HEK293 (cell line): ENCODE measurements at regions not wholly inside any gene's neighbourhood (a gene's known extent, or its start where the extent isn't known, plus 50 kb on each side); places are given as distances from the start of the nearest gene placed in this dataset.

ENCODE experiments used
- CTCF ChIA-PET: fragments of 350-600 bp; formaldehyde crosslinking; extraction: SDS; loops from one replicate; lab custom pipeline; 2021; ENCODE audit warnings: antibody characterized with exemption; lab: Yijun Ruan, JAX
- POLR2A ChIA-PET: fragments of 300-600 bp; formaldehyde crosslinking; extraction: SDS; loops from one replicate; lab custom pipeline; 2020; ENCODE audit warnings: antibody characterized with exemption, inconsistent platforms; lab: Yijun Ruan, JAX
- H3K27ac ChIP-seq: fragments of 200-500 bp; sonication (Bioruptor generic); 2 replicates; pipeline ENCODE4 v1.5.1; 2014; ENCODE audit warnings: low read depth, low read length, control low read depth, inconsistent platforms; ENCODE audit errors: extremely low read depth
- H3K36me3 ChIP-seq, 2 experiments: fragments of 200-500 bp in 1 of 2; sonication (Bioruptor generic) in 1 of 2; 1 replicate in 1 of 2; 2 replicates in 1 of 2; pipeline ENCODE4 v1.5.1; 2014 to 2017; ENCODE audit warnings: inconsistent platforms in 2 of 2, low read length in 2 of 2; ENCODE audit not compliant: control insufficient read depth in 2 of 2, insufficient read depth in 1 of 2
- H3K4me1 ChIP-seq: fragments of 200-500 bp; sonication (Bioruptor generic); 2 replicates; pipeline ENCODE4 v1.5.1; 2014; ENCODE audit warnings: mild to moderate bottlenecking, low read length, inconsistent platforms; ENCODE audit not compliant: control insufficient read depth, insufficient read depth
- H3K4me3 ChIP-seq: 2 replicates; pipeline ENCODE4 v1.5.1; 2011; ENCODE audit warnings: low read depth, mild to moderate bottlenecking, control low read depth, low read length, moderate library complexity
- H3K9me3 ChIP-seq: fragments of 200-500 bp; sonication (Bioruptor generic); 2 replicates; pipeline ENCODE4 v1.5.1; 2014; ENCODE audit warnings: low read depth, low read length, inconsistent platforms; ENCODE audit not compliant: control insufficient read depth, insufficient read depth
- CTCF ChIP-seq: fragments of 450-650 bp; formaldehyde crosslinking; IDR thresholded peaks from 2 replicates; pipeline ENCODE4 v1.5.1; 2016; ENCODE audit warnings: missing biosample characterization, missing genetic modification characterization
- REST ChIP-seq: fragments of 450-650 bp; formaldehyde crosslinking; IDR thresholded peaks from 2 replicates; pipeline ENCODE4 v1.5.1; 2016; ENCODE audit warnings: missing biosample characterization, missing genetic modification characterization
- SCRT1 ChIP-seq: fragments of 450-650 bp; formaldehyde crosslinking; IDR thresholded peaks from 2 replicates; pipeline ENCODE4 v1.5.1; 2016; ENCODE audit warnings: missing biosample characterization, missing genetic modification characterization, borderline replicate concordance
- ZBTB11 ChIP-seq: fragments of 450-650 bp; formaldehyde crosslinking; conservative IDR thresholded peaks from 2 replicates; pipeline ENCODE4 v1.5.1; 2016; ENCODE audit warnings: low read depth, missing biosample characterization, missing genetic modification characterization
- ZNF10 ChIP-seq: fragments of 450-650 bp; formaldehyde crosslinking; IDR thresholded peaks from 2 replicates; pipeline ENCODE4 v1.5.1; 2017; ENCODE audit warnings: missing biosample characterization, missing genetic modification characterization
- ZNF280D ChIP-seq: fragments of 450-650 bp; formaldehyde crosslinking; IDR thresholded peaks from 2 replicates; pipeline ENCODE4 v1.5.1; 2016; ENCODE audit warnings: missing biosample characterization, missing genetic modification characterization
- ZNF335 ChIP-seq: fragments of 450-650 bp; formaldehyde crosslinking; conservative IDR thresholded peaks from 2 replicates; pipeline ENCODE4 v1.5.1; 2016; ENCODE audit warnings: missing biosample characterization, missing genetic modification characterization
- ZNF707 ChIP-seq: fragments of 450-650 bp; formaldehyde crosslinking; IDR thresholded peaks from 2 replicates; pipeline ENCODE4 v1.5.1; 2016; ENCODE audit warnings: missing biosample characterization, missing genetic modification characterization
- ZNF837 ChIP-seq: fragments of 450-650 bp; formaldehyde crosslinking; IDR thresholded peaks from 2 replicates; pipeline ENCODE4 v1.5.1; 2016; ENCODE audit warnings: missing biosample characterization, missing genetic modification characterization

GRCh38 chr6:169064194-169064593 lies 189.5 kb downstream of the THBS2 start (continued):
- TF ChIP-seq ZBTB11: no peak

GRCh38 chr6:169062272-169062671 lies 191.4 kb downstream of the THBS2 start:
- POLR2A ChIA-PET: no interaction called here
- H3K36me3 ChIP-seq: no peaks in the 10 kb centered on the region
- H3K4me3 ChIP-seq: no peak overlapping the region
- no peak for TF ChIP-seq ZNF280D (tag by site-specific recombination)
- no peak for TF ChIP-seq ZNF837 (tag by site-specific recombination)
- no peak for TF ChIP-seq REST (tag by site-specific recombination)
- CTCF ChIA-PET: no interaction called here
- H3K4me1 ChIP-seq: no peaks in the 10 kb centered on the region
- H3K27ac ChIP-seq: no peak overlapping the region
- no peaks in the 10 kb centered on the region for H3K9me3 ChIP-seq

- ChIA-PET POLR2A (no interaction called here), CTCF (no interaction called here)
- Histone ChIP-seq H3K27ac (no peak overlapping the region), H3K9me3 (no peaks in the 10 kb centered on the region), H3K36me3 (no peaks in the 10 kb centered on the region), H3K4me3 (no peak overlapping the region), H3K4me1 (no peaks in the 10 kb centered on the region)
- TF ChIP-seq CTCF (tag by site-specific recombination): no peak
- TF ChIP-seq ZNF335 (tag by site-specific recombination): no peak
- TF ChIP-seq ZNF707 (tag by site-specific recombination): no peak
- no peak for TF ChIP-seq ZNF10 (tag by site-specific recombination)
- no peak for TF ChIP-seq SCRT1 (tag by site-specific recombination)
Observed at GRCh38 chr6:169058634-169059033, 195.0 kb downstream of the THBS2 start.
